Heart left ventricle (tissue), 16 donors: ENCODE measurements at regions not wholly inside any gene's neighbourhood (a gene's known extent, or its start where the extent isn't known, plus 50 kb on each side); places are given as distances from the start of the nearest gene placed in this dataset.

Experiments used
- ATAC-seq, 4 donors: fragments of 200-7000 bp; cut with Tn5 transposase; one replicate each; pipeline ENCODE4 v1.9.1; 2020 to 2022; ENCODE audit warnings: moderate library complexity in 4 of 4, mild to moderate bottlenecking in 3 of 4, moderate number of reproducible peaks in 1 of 4
- DNase-seq, 5 donors: peaks; one replicate each; pipeline ENCODE4 v3.0.0-alpha.2; 2020
- H3K27ac ChIP-seq, 12 donors: fragments of 200-600 bp; sonication (generic) in 4 of 12; one replicate each; pipeline versions ENCODE4 v1.5.0 to v1.8.0; 2016 to 2022; ENCODE audit warnings: mild to moderate bottlenecking in 2 of 12
- H3K27me3 ChIP-seq, 9 donors: fragments of 200-600 bp; sonication (generic) in 2 of 9; one replicate each; pipeline versions ENCODE4 v1.5.1 to v1.8.0; 2016 to 2022; ENCODE audit warnings: mild to moderate bottlenecking in 3 of 9
- H3K36me3 ChIP-seq, 9 donors: fragments of 200-600 bp; sonication (generic) in 2 of 9; one replicate each; pipeline versions ENCODE4 v1.5.0 to v1.8.0; 2018 to 2022; ENCODE audit warnings: mild to moderate bottlenecking in 2 of 9
- H3K4me1 ChIP-seq, 12 donors: fragments of 200-600 bp; sonication (generic) in 4 of 12; one replicate each; pipeline versions ENCODE4 v1.5.0 to v1.8.0; 2016 to 2022; ENCODE audit warnings: mild to moderate bottlenecking in 3 of 12
- H3K4me3 ChIP-seq, 12 donors: fragments of 200-600 bp; sonication (generic) in 4 of 12; one replicate each; pipeline versions ENCODE4 v1.5.0 to v1.8.0; 2017 to 2022; ENCODE audit warnings: mild to moderate bottlenecking in 9 of 12, moderate library complexity in 4 of 12
- H3K9me3 ChIP-seq, 12 donors: fragments of 200-600 bp; sonication (generic) in 4 of 12; one replicate each; pipeline versions ENCODE4 v1.5.0 to v1.8.0; 2016 to 2022; ENCODE audit warnings: mild to moderate bottlenecking in 1 of 12
- POLR2A ChIP-seq, 2 donors: fragments of 450-650 bp; IDR thresholded peaks; one replicate each; pipeline ENCODE4 v1.6.1; 2017; ENCODE audit warnings: antibody characterized with exemption in 2 of 2, mild to moderate bottlenecking in 2 of 2, moderate library complexity in 2 of 2
- WGBS, 4 donors: extraction: QIAGEN DNeasy Blood & Tissue Kit in 2 of 4; methylation state at CpG; one replicate each; pipeline versions ENCODE4 v1.1.5 to v1.1.7; 2013 to 2018; 5-methylcytosine and 5-hydroxymethylcytosine counted together
- intact Hi-C, 10 donors: fragments of 100-400 bp; cut with DNase I; formaldehyde crosslinking; loops; one replicate each; pipeline versions ENCODE4 v1.11.1 to v1.14.2; 2022
- TF ChIP-seq, protein P1 (sequence below), 12 donors: fragments of 200-600 bp; sonication (generic) in 4 of 12; IDR thresholded peaks; one replicate each; pipeline versions ENCODE4 v1.5.0 to v1.8.0; 2018 to 2022; ENCODE audit warnings: antibody characterized with exemption in 12 of 12, mild to moderate bottlenecking in 5 of 12
- donor health status: ischemic (EF 13 %, LVEDD 7.1; RV severe dilation, severe dysfunction).
- donor health status: healthy with polysubstance abuse.
- donor health status: DM: no; HTN: yes; CAD: no.
- donor health status: DM: no; HTN: no; CAD: no.
- donor health status: ischemic (EF 25% LVEDD 6.9; RV normal size, moderate dysfunction).
- donor health status: ischemic (EF 25% LVEDD 5.7; RV mildly dilated, moderate dysfunction).
- donor health status: healthy.
- donor health status: DM: yes; HTN: yes; CAD: no.
- donor health status: ischemic (EF 35%, LVEDD 5.7; RV mildly dilated, moderate dysfunction).
- donor health status: nonischemic (EF 11% LVEDD 7.7; RV severe dilation, severe dysfunction).
- donor health status: DM: yes; HTN: yes; CAD: no.
- donor health status: PGD.
- donor health status: ischemic (EF 29% LVEDD 5.4; RV normal size, mild dysfunction).
- donor health status: nonischemic (EF 23%, LVEDD 6.1; RV moderate dilation, normal function).

DNA sequence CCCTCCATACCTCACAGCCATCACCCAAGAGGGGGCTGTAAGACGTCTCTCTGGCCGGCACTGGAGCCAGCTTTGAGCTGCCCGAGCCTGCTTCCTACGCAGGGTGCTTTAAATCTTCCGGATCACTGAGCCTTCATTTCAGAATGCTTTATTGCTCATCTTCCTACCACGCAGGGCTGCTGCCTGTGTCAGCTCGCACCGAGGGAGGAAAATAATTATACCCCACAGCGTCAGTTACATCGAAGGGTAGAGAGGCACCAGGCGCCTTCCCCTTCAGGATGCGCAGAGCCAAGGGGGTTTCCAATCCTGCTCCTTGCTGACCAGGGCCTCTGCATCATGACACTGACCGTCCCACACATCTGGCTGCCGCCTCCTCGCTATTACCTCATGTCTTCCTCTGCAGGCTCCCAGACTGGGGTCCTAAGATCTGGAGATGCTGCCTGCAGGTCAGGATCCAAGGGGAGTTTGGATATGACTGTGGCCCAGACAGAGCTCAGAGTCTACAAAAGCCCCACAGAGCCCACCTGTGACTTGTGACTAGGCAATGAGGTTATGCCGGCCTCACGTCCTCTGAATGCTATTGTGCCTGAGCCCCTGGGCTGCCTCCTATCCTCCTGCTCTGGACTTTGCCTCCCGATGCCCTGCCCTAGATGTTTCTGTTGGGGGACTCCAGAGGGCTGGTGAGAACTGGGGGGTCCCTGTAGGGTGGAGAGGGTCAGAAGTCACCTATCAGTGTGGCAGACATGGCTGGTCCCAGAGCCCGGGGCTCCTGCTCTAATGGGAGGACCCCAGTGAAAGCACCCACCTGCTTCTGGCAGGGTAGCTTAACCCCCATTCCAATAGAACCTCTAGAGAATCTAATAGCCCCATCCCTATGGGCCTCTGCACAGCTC lies 220.3 kb upstream of the RTL1 start:
- intact Hi-C loops, result no loop called here
- 85 to 87% (median 86%) methylated on average over 18 to 19 of the region's 19 CpGs for WGBS, 4 donors
- no peak for ATAC-seq

DNA sequence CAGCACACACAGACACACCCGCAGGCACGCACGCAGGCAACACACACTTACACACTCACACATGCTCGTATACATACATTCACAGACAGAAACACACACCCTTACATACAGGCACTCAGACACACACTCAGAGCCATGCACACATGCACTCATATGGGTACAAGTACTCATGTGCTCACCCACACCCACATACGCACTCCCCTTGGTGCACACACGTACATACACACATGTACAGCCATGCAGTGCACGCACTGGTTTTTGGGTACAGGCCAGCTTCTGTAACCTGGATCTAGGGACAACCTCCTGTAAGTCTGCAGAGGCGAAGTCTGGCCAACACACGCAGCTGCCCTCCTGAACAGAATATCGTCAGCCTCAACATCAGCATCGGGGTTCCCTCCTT lies 221.3 kb upstream of the RTL1 start:
- Histone ChIP-seq H3K4me3 (no peak overlapping the region), H3K27ac (no peak overlapping the region), H3K9me3 (no peaks in the 10 kb centered on the region), H3K27me3 (peaks cover 0 to 33% (median 2%) of the 10 kb centered on the region in 9 donors), H3K36me3 (no peaks in the 10 kb centered on the region), H3K4me1 (peaks cover 0 to 9% (median 0%) of the 10 kb centered on the region in 12 donors)
- ATAC-seq (no peak), DNase-seq (no peak)
- 90 to 97% (median 91%) methylated on average over 7 to 11 of the region's 11 CpGs for WGBS, 4 donors
- intact Hi-C loops, result no loop called here
- TF ChIP-seq, protein P1, sequence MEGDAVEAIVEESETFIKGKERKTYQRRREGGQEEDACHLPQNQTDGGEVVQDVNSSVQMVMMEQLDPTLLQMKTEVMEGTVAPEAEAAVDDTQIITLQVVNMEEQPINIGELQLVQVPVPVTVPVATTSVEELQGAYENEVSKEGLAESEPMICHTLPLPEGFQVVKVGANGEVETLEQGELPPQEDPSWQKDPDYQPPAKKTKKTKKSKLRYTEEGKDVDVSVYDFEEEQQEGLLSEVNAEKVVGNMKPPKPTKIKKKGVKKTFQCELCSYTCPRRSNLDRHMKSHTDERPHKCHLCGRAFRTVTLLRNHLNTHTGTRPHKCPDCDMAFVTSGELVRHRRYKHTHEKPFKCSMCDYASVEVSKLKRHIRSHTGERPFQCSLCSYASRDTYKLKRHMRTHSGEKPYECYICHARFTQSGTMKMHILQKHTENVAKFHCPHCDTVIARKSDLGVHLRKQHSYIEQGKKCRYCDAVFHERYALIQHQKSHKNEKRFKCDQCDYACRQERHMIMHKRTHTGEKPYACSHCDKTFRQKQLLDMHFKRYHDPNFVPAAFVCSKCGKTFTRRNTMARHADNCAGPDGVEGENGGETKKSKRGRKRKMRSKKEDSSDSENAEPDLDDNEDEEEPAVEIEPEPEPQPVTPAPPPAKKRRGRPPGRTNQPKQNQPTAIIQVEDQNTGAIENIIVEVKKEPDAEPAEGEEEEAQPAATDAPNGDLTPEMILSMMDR (IDR thresholded peaks at IDR 0.05), result no peak
- no peak for TF ChIP-seq POLR2A (IDR thresholded peaks at IDR 0.05)

More for the DNA sequence above, 220.3 kb upstream of the RTL1 start:
- DNase-seq, result no peak
- Histone ChIP-seq H3K4me3 (no peak overlapping the region), H3K36me3 (no peaks in the 10 kb centered on the region), H3K9me3 (no peaks in the 10 kb centered on the region), H3K27ac (no peak overlapping the region), H3K27me3 (peaks cover 0 to 30% (median 2%) of the 10 kb centered on the region in 9 donors), H3K4me1 (peaks cover 0 to 16% (median 0%) of the 10 kb centered on the region in 12 donors)
- no peak for TF ChIP-seq POLR2A (IDR thresholded peaks at IDR 0.05)
- TF ChIP-seq, protein P1 (IDR thresholded peaks at IDR 0.05), result no peak

DNA sequence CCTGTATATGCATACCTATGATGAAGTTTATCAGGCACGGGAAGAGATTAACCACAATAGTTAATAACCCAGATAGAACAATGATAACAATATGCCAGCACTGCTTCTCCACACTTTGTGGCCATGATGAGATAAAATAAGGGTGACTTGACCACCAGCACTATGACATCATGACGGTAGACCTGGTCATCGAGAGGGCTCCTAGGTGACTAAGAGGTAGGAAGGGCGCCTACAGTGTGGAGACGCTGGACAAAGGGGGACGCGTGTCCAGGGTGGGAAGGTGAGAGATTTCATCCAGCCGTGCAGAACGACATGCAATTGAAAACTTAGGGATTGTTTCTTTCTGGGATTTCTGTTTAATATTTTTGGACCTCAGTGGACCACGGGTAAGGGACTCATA lies 221.8 kb upstream of the RTL1 start:
- WGBS, 4 donors, result 88 to 94% (median 92%) methylated on average over 10 of the region's 10 CpGs
- intact Hi-C loops, result no loop called here
- peaks cover 0 to 35% (median 2%) of the 10 kb centered on the region in 9 donors for H3K27me3 ChIP-seq
- no peak for DNase-seq
- no peak for TF ChIP-seq POLR2A (IDR thresholded peaks at IDR 0.05)
- TF ChIP-seq, protein P1 (IDR thresholded peaks at IDR 0.05), result no peak
- no peaks in the 10 kb centered on the region for H3K36me3 ChIP-seq
- no peak overlapping the region for H3K27ac ChIP-seq
- H3K9me3 ChIP-seq, result no peaks in the 10 kb centered on the region
- H3K4me3 ChIP-seq, result no peak overlapping the region
- ATAC-seq, result no peak
- peaks cover 0 to 5% (median 0%) of the 10 kb centered on the region in 12 donors for H3K4me1 ChIP-seq
